ENCODE measurements at regions not wholly inside any gene's neighbourhood (a gene's known extent, or its start where the extent isn't known, plus 50 kb on each side); places are given as distances from the start of the nearest gene placed in this dataset.
"Not testable (repeated sequence)": the region's sequence is repeated elsewhere in the genome, so short reads cannot be mapped to it uniquely, and the experiment has no call there.

DNA sequence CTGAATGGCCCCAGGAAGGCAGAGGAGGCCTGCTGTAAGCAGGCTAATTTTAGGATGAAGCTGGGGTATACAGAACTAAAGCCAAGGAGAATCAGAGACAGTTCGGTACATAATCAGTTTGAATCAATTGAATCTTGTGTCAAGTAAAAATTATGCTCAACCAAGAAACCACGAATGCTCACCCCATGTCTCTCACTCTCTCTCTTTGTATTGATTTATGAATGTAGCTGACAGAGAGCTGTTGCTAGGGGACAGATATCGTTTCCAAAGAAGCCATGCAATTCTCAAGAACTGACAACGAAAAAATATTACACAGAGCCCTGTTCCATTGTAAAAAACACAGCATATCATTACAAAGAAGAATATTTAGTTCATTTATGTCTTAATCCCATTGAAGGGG is 151.1 kb upstream of the PKP2 start:
- Histone ChIP-seq H3K9me3 (ENCODE audit: insufficient read depth, low read depth, low read length) (no peaks in the 10 kb centered on the region), H3K4me2 (ENCODE audit: low read depth, low read length, poor library complexity, severe bottlenecking) (no peak overlapping the region), H3K9ac (ENCODE audit: low read depth, low read length, poor library complexity, severe bottlenecking) (no peak overlapping the region), H3K9me2 (replicated peaks; ENCODE audit: low read depth, low read length) (no peaks in the 10 kb centered on the region), H3K27me3 (ENCODE audit: insufficient read depth, low read length, poor library complexity, severe bottlenecking) (no peaks in the 10 kb centered on the region), H2AFZ (ENCODE audit: low read length) (no peak overlapping the region), H3F3A (ENCODE audit: low read depth) (no peaks in the 10 kb centered on the region), H4K20me1 (ENCODE audit: insufficient read depth, low read length, poor library complexity, severe bottlenecking) (no peaks in the 10 kb centered on the region), H3K4me1 (ENCODE audit: insufficient read depth, low read length, poor library complexity, severe bottlenecking) (no peaks in the 10 kb centered on the region), H3K79me2 (ENCODE audit: insufficient read depth, low read length) (no peaks in the 10 kb centered on the region), H3K36me3 (ENCODE audit: insufficient read depth, low read length) (no peaks in the 10 kb centered on the region), H3K4me3 (ENCODE audit: low read length, poor library complexity, severe bottlenecking) (no peak overlapping the region)
- no peak for TF ChIP-seq EZH2phosphoT487 (IDR thresholded peaks at IDR 0.05; ENCODE audit: borderline replicate concordance)
- TF ChIP-seq CTCF (conservative IDR thresholded peaks at IDR 0.05; ENCODE audit: low read length) = no peak

GRCh38 chr12:33044447-33044846 is 147.9 kb upstream of the PKP2 start:
- Histone ChIP-seq H3K9me2 (replicated peaks; ENCODE audit: low read depth, low read length) (no peaks in the 10 kb centered on the region), H3K4me2 (ENCODE audit: low read depth, low read length, poor library complexity, severe bottlenecking) (no peak overlapping the region), H3K9ac (ENCODE audit: low read depth, low read length, poor library complexity, severe bottlenecking) (no peak overlapping the region), H3K79me2 (ENCODE audit: insufficient read depth, low read length) (no peaks in the 10 kb centered on the region), H3K9me3 (ENCODE audit: insufficient read depth, low read depth, low read length) (no peaks in the 10 kb centered on the region), H3F3A (ENCODE audit: low read depth) (no peaks in the 10 kb centered on the region), H2AFZ (ENCODE audit: low read length) (no peak overlapping the region), H3K4me1 (ENCODE audit: insufficient read depth, low read length, poor library complexity, severe bottlenecking) (no peaks in the 10 kb centered on the region), H3K36me3 (ENCODE audit: insufficient read depth, low read length) (no peaks in the 10 kb centered on the region), H3K4me3 (ENCODE audit: low read length, poor library complexity, severe bottlenecking) (no peak overlapping the region), H4K20me1 (ENCODE audit: insufficient read depth, low read length, poor library complexity, severe bottlenecking) (no peaks in the 10 kb centered on the region), H3K27me3 (ENCODE audit: insufficient read depth, low read length, poor library complexity, severe bottlenecking) (no peaks in the 10 kb centered on the region)
- TF ChIP-seq EZH2phosphoT487 (IDR thresholded peaks at IDR 0.05; ENCODE audit: borderline replicate concordance) = no peak
- TF ChIP-seq CTCF (conservative IDR thresholded peaks at IDR 0.05; ENCODE audit: low read length) = no peak

DNA sequence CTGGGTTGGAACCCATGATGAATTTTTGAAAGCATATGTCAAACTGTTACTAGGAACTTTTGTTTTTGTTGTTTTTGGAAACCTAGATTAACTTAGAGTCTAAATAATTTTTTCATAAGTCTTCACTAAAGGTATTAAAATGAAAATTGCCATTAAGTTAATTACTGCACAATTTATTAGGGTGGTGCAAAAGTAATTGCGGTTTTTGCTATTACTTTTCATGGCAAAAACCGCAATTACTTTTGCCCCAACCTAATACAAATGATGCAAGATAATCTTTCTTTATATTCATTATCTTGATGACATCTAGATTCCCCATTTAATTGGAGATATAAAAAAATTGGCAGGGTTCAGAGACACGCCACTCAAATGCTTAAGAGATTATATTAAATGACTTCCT is 145.0 kb upstream of the PKP2 start:
- Histone ChIP-seq H3K4me1 (ENCODE audit: insufficient read depth, low read length, poor library complexity, severe bottlenecking) (no peaks in the 10 kb centered on the region), H3F3A (ENCODE audit: low read depth) (no peaks in the 10 kb centered on the region), H3K36me3 (ENCODE audit: insufficient read depth, low read length) (no peaks in the 10 kb centered on the region), H3K4me2 (ENCODE audit: low read depth, low read length, poor library complexity, severe bottlenecking) (no peak overlapping the region), H3K9ac (ENCODE audit: low read depth, low read length, poor library complexity, severe bottlenecking) (no peak overlapping the region), H3K4me3 (ENCODE audit: low read length, poor library complexity, severe bottlenecking) (no peak overlapping the region), H3K27me3 (ENCODE audit: insufficient read depth, low read length, poor library complexity, severe bottlenecking) (no peaks in the 10 kb centered on the region), H4K20me1 (ENCODE audit: insufficient read depth, low read length, poor library complexity, severe bottlenecking) (no peaks in the 10 kb centered on the region), H3K79me2 (ENCODE audit: insufficient read depth, low read length) (no peaks in the 10 kb centered on the region), H3K9me2 (replicated peaks; ENCODE audit: low read depth, low read length) (no peaks in the 10 kb centered on the region), H2AFZ (ENCODE audit: low read length) (no peak overlapping the region), H3K9me3 (ENCODE audit: insufficient read depth, low read depth, low read length) (no peaks in the 10 kb centered on the region)
- TF ChIP-seq EZH2phosphoT487 (IDR thresholded peaks at IDR 0.05; ENCODE audit: borderline replicate concordance) (no peak), CTCF (conservative IDR thresholded peaks at IDR 0.05; ENCODE audit: low read length) (no peak)

GRCh38 chr12:33033999-33034398 is 137.4 kb upstream of the PKP2 start:
- H3K4me1 ChIP-seq (ENCODE audit: insufficient read depth, low read length, poor library complexity, severe bottlenecking); H3K9ac ChIP-seq (ENCODE audit: low read depth, low read length, poor library complexity, severe bottlenecking); H3K36me3 ChIP-seq (ENCODE audit: insufficient read depth, low read length); H3K9me2 ChIP-seq (replicated peaks; ENCODE audit: low read depth, low read length); H3F3A ChIP-seq (ENCODE audit: low read depth); H3K4me3 ChIP-seq (ENCODE audit: low read length, poor library complexity, severe bottlenecking); H2AFZ ChIP-seq (ENCODE audit: low read length); H3K27me3 ChIP-seq (ENCODE audit: insufficient read depth, low read length, poor library complexity, severe bottlenecking); H4K20me1 ChIP-seq (ENCODE audit: insufficient read depth, low read length, poor library complexity, severe bottlenecking); H3K9me3 ChIP-seq (ENCODE audit: insufficient read depth, low read depth, low read length); H3K79me2 ChIP-seq (ENCODE audit: insufficient read depth, low read length); H3K4me2 ChIP-seq (ENCODE audit: low read depth, low read length, poor library complexity, severe bottlenecking): not testable (repeated sequence)

Measured in Loucy (cell line).